HepG2 (cell line): ENCODE measurements at regions not wholly inside any gene's neighbourhood (a gene's known extent, or its start where the extent isn't known, plus 50 kb on each side); places are given as distances from the start of the nearest gene placed in this dataset.

ENCODE experiments used
- ATAC-seq: fragments of 200-7000 bp; cut with Tn5 transposase; 3 replicates; pipeline ENCODE4 v1.9.1; 2020; ENCODE audit warnings: mild to moderate bottlenecking, moderate library complexity
- BruUV-seq: library from RNA; stranded (reverse); fragments of 400-500 nt; replicated peaks from 2 replicates; lab custom pipeline; 2021; lab: Mats Ljungman, UMichigan
- CTCF ChIA-PET: fragments of 300-600 bp; formaldehyde crosslinking; extraction: SDS; loops from one replicate; lab custom pipeline; 2021; ENCODE audit warnings: low total read pairs, inconsistent platforms, low intra/inter-chr PET ratio; lab: Yijun Ruan, JAX
- POLR2A ChIA-PET: fragments of 350-600 bp; sonication (Branson Sonifier 250); formaldehyde crosslinking; loops from one replicate; lab custom pipeline; 2020; ENCODE audit warnings: antibody characterized with exemption, inconsistent platforms; lab: Yijun Ruan, JAX
- DNase-seq: peaks from one replicate; pipeline ENCODE4 v3.0.0-alpha.2; 2015; ENCODE audit warnings: low spot score
- FAIRE-seq: peaks from 3 replicates; lab custom pipeline; 2011; peaks lifted over from hg19 to GRCh38; lab: Jason Lieb, UNC
- H2AFZ ChIP-seq: one replicate; pipeline ENCODE4 v1.6.1; 2011; ENCODE audit warnings: low read length, inconsistent platforms
- H3K27ac ChIP-seq: fragments of 300-600 bp; 3 replicates; pipeline ENCODE4 v1.8.0; 2011; ENCODE audit warnings: mixed run types, mild to moderate bottlenecking, mixed read lengths, low read length, inconsistent platforms; ENCODE audit not compliant: insufficient read depth; ENCODE audit errors: extremely low read length
- H3K27me3 ChIP-seq, 2 experiments: fragments of 200-600 bp in 1 of 2; 2 replicates in 1 of 2; 3 replicates in 1 of 2; pipeline versions ENCODE4 v1.6.0 to v1.8.0; 2011; ENCODE audit warnings: low read length in 2 of 2, mild to moderate bottlenecking in 2 of 2, moderate library complexity in 2 of 2, inconsistent platforms in 1 of 2; ENCODE audit not compliant: insufficient read depth in 2 of 2, control insufficient read depth in 1 of 2
- H3K36me3 ChIP-seq, 2 experiments: fragments of 200-600 bp in 1 of 2; replicated peaks in 1 of 2; 2 replicates in 1 of 2; 3 replicates in 1 of 2; pipeline versions ENCODE4 v1.5.1 to v1.8.0; 2011; ENCODE audit warnings: low read length in 2 of 2, inconsistent platforms in 1 of 2; ENCODE audit not compliant: insufficient read depth in 2 of 2, control insufficient read depth in 1 of 2
- H3K4me1 ChIP-seq: 2 replicates; pipeline ENCODE4 v1.5.1; 2012; ENCODE audit warnings: low read length, inconsistent platforms; ENCODE audit not compliant: insufficient read depth
- H3K4me2 ChIP-seq: 2 replicates; pipeline ENCODE4 v1.6.0; 2011; ENCODE audit warnings: low read depth, low read length, inconsistent platforms
- H3K4me3 ChIP-seq, 3 experiments: fragments of 200-600 bp in 1 of 3; sonication (generic), shearing (Covaris generic) in 1 of 3; replicated peaks in 1 of 3; 2 replicates each; pipeline ENCODE4 v1.5.1; 2011 to 2016; ENCODE audit warnings: low read length in 3 of 3, inconsistent platforms in 2 of 3, low read depth in 2 of 3, mild to moderate bottlenecking in 2 of 3, control low read depth in 1 of 3, mixed read lengths in 1 of 3; ENCODE audit not compliant: insufficient read depth in 1 of 3
- H3K79me2 ChIP-seq: one replicate; pipeline ENCODE4 v1.6.1; 2011; ENCODE audit warnings: low read length, inconsistent platforms; ENCODE audit not compliant: insufficient read depth
- H3K9ac ChIP-seq: 2 replicates; pipeline ENCODE4 v1.6.0; 2011; ENCODE audit warnings: mild to moderate bottlenecking, low read depth, low read length, inconsistent platforms; ENCODE audit not compliant: insufficient read depth
- H3K9me3 ChIP-seq: 2 replicates; pipeline ENCODE4 v1.5.1; 2012; ENCODE audit warnings: mild to moderate bottlenecking, low read length
- H4K20me1 ChIP-seq: 2 replicates; pipeline ENCODE4 v1.6.0; 2011; ENCODE audit warnings: inconsistent platforms, mild to moderate bottlenecking, low read length, moderate library complexity; ENCODE audit not compliant: insufficient read depth
- CENPT ChIP-seq: sonication (generic); formaldehyde crosslinking; IDR thresholded peaks from 2 replicates; pipeline ENCODE4 v1.8.0; 2022; ENCODE audit warnings: low read depth, mild to moderate bottlenecking, moderate library complexity, missing genetic modification reagents
- ERF ChIP-seq: IDR thresholded peaks from 2 replicates; pipeline ENCODE4 v1.6.1; 2018; ENCODE audit warnings: missing biosample characterization, missing genetic modification reagents
- ESRRA ChIP-seq: sonication (generic); formaldehyde crosslinking; IDR thresholded peaks from 2 replicates; pipeline ENCODE4 v1.5.1; 2020; ENCODE audit warnings: mild to moderate bottlenecking, low read depth, missing genetic modification reagents
- FOXA3 ChIP-seq: IDR thresholded peaks from 2 replicates; pipeline ENCODE4 v1.6.1; 2016; ENCODE audit warnings: missing genetic modification reagents, missing compliant biosample characterization
- ZFP62 ChIP-seq: sonication (generic); formaldehyde crosslinking; IDR thresholded peaks from 2 replicates; pipeline ENCODE4 v1.4.0; 2020; ENCODE audit warnings: missing genetic modification reagents
- ZHX2 ChIP-seq, 2 experiments: sonication (generic) in 1 of 2; formaldehyde crosslinking in 1 of 2; IDR thresholded peaks; 2 replicates each; pipeline versions ENCODE4 v1.6.1 to v1.9.0; 2014 to 2022; ENCODE audit warnings: antibody characterized with exemption in 1 of 2, borderline replicate concordance in 1 of 2, inconsistent platforms in 1 of 2, low read depth in 1 of 2, missing genetic modification reagents in 1 of 2
- ZNF484 ChIP-seq: sonication (generic); formaldehyde crosslinking; IDR thresholded peaks from 2 replicates; pipeline ENCODE4 v1.5.1; 2020; ENCODE audit warnings: mild to moderate bottlenecking, low read depth, missing genetic modification reagents, borderline replicate concordance
- ZNF552 ChIP-seq: sonication (generic); formaldehyde crosslinking; IDR thresholded peaks from 2 replicates; pipeline ENCODE4 v1.9.0; 2022; ENCODE audit warnings: missing genetic modification reagents, mild to moderate bottlenecking, borderline replicate concordance
- ZNF629 ChIP-seq: sonication (generic); formaldehyde crosslinking; conservative IDR thresholded peaks from 2 replicates; pipeline ENCODE4 v1.5.0; 2020; ENCODE audit warnings: missing genetic modification reagents
- ZNF775 ChIP-seq: sonication (generic); formaldehyde crosslinking; IDR thresholded peaks from 2 replicates; pipeline ENCODE4 v1.4.0; 2020; ENCODE audit warnings: missing genetic modification reagents, mild to moderate bottlenecking, moderate library complexity, borderline replicate concordance
- ZNF781 ChIP-seq: sonication (generic); formaldehyde crosslinking; IDR thresholded peaks from 2 replicates; pipeline ENCODE4 v1.5.1; 2020; ENCODE audit warnings: borderline replicate concordance, mild to moderate bottlenecking, missing genetic modification reagents; ENCODE audit errors: not compliant biosample characterization
- WGBS: methylation state at CpG from one replicate; pipeline ENCODE4 v1.1.6; 2017; ENCODE audit warnings: low lambda C conversion rate; 5-methylcytosine and 5-hydroxymethylcytosine counted together
- in situ Hi-C: cut with HindIII; loops from 2 replicates; pipeline ENCODE4 v1.10.0; 2017; ENCODE audit warnings: low pct_unique_long_range_greater_than_20kb; ENCODE audit not compliant: extremely low pct_ligation_motif_present
- intact Hi-C: fragments of 100-400 bp; cut with micrococcal nuclease; formaldehyde crosslinking; loops from one replicate; pipeline ENCODE4 v1.10.0; 2022; ENCODE audit not compliant: unreplicated experiment
- TF ChIP-seq, protein P1 (sequence below): sonication (generic); formaldehyde crosslinking; IDR thresholded peaks from 2 replicates; pipeline ENCODE4 v1.4.0; 2020; ENCODE audit warnings: missing genetic modification reagents, borderline replicate concordance
- TF ChIP-seq, protein P2 (sequence below): sonication (generic); formaldehyde crosslinking; IDR thresholded peaks from 2 replicates; pipeline ENCODE4 v1.4.0; 2020; ENCODE audit warnings: missing genetic modification reagents, borderline replicate concordance

- Histone ChIP-seq H4K20me1 (no peaks in the 10 kb centered on the region), H2AFZ (no peak overlapping the region), H3K36me3 (no peaks in the 10 kb centered on the region; a peak in 1 of 5 replicates), H3K27me3 (no peaks in the 10 kb centered on the region), H3K4me1 (peaks cover 30% of the 10 kb centered on the region), H3K4me2 (no peak overlapping the region), H3K79me2 (no peaks in the 10 kb centered on the region), H3K4me3 (no peak overlapping the region), H3K9ac (no peak overlapping the region), H3K9me3 (no peaks in the 10 kb centered on the region), H3K27ac (no peak overlapping the region)
- no peak for DNase-seq
- FAIRE-seq: no peak
- BruUV-seq: no TSS peak
- 98% methylated on average over 6 of the region's 6 CpGs for WGBS
- in situ Hi-C loops (no loop called here), intact Hi-C loops (no loop called here)
- ChIA-PET POLR2A (no interaction called here), CTCF (no interaction called here)
- ATAC-seq: no peak
- TF ChIP-seq ZNF781 (CRISPR knock-in tag) (no peak), ESRRA (no peak), ZNF775 (CRISPR knock-in tag) (no peak), ERF (CRISPR knock-in tag) (no peak), ZNF484 (no peak), ZFP62 (CRISPR knock-in tag) (no peak), CENPT (no peak), ZNF552 (CRISPR knock-in tag) (no peak), FOXA3 (CRISPR knock-in tag) (no peak), ZNF629 (CRISPR knock-in tag) (no peak), ZHX2 (IDR thresholded peaks at IDR 0.05; ENCODE audit: low read depth) (no peak), ZHX2 (CRISPR knock-in tag; IDR thresholded peaks at IDR 0.05; ENCODE audit: borderline replicate concordance) (no peak)
- TF ChIP-seq, protein P1, sequence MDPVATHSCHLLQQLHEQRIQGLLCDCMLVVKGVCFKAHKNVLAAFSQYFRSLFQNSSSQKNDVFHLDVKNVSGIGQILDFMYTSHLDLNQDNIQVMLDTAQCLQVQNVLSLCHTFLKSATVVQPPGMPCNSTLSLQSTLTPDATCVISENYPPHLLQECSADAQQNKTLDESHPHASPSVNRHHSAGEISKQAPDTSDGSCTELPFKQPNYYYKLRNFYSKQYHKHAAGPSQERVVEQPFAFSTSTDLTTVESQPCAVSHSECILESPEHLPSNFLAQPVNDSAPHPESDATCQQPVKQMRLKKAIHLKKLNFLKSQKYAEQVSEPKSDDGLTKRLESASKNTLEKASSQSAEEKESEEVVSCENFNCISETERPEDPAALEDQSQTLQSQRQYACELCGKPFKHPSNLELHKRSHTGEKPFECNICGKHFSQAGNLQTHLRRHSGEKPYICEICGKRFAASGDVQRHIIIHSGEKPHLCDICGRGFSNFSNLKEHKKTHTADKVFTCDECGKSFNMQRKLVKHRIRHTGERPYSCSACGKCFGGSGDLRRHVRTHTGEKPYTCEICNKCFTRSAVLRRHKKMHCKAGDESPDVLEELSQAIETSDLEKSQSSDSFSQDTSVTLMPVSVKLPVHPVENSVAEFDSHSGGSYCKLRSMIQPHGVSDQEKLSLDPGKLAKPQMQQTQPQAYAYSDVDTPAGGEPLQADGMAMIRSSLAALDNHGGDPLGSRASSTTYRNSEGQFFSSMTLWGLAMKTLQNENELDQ (CRISPR knock-in tag): no peak
- TF ChIP-seq, protein P2, sequence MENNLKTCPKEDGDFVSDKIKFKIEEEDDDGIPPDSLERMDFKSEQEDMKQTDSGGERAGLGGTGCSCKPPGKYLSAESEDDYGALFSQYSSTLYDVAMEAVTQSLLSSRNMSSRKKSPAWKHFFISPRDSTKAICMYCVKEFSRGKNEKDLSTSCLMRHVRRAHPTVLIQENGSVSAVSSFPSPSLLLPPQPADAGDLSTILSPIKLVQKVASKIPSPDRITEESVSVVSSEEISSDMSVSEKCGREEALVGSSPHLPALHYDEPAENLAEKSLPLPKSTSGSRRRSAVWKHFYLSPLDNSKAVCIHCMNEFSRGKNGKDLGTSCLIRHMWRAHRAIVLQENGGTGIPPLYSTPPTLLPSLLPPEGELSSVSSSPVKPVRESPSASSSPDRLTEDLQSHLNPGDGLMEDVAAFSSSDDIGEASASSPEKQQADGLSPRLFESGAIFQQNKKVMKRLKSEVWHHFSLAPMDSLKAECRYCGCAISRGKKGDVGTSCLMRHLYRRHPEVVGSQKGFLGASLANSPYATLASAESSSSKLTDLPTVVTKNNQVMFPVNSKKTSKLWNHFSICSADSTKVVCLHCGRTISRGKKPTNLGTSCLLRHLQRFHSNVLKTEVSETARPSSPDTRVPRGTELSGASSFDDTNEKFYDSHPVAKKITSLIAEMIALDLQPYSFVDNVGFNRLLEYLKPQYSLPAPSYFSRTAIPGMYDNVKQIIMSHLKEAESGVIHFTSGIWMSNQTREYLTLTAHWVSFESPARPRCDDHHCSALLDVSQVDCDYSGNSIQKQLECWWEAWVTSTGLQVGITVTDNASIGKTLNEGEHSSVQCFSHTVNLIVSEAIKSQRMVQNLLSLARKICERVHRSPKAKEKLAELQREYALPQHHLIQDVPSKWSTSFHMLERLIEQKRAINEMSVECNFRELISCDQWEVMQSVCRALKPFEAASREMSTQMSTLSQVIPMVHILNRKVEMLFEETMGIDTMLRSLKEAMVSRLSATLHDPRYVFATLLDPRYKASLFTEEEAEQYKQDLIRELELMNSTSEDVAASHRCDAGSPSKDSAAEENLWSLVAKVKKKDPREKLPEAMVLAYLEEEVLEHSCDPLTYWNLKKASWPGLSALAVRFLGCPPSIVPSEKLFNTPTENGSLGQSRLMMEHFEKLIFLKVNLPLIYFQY (CRISPR knock-in tag): no peak
Observed at GRCh38 chr14:89480278-89480677, 63.2 kb upstream of the FOXN3 start.
